IMR-90 (cell line): ENCODE measurements at regions not wholly inside any gene's neighbourhood (a gene's known extent, or its start where the extent isn't known, plus 50 kb on each side); places are given as distances from the start of the nearest gene placed in this dataset.

ENCODE experiments used
- ATAC-seq: fragments of 200-7000 bp; cut with Tn5 transposase; 2 replicates; pipeline ENCODE4 v1.9.1; 2020; ENCODE audit warnings: low read depth, mild to moderate bottlenecking, moderate library complexity
- BruUV-seq: library from RNA; stranded (reverse); fragments of 400-500 nt; replicated peaks from 2 replicates; lab custom pipeline; 2021; lab: Mats Ljungman, UMichigan
- CTCF ChIA-PET: fragments of 300-600 bp; formaldehyde crosslinking; extraction: SDS; loops from one replicate; lab custom pipeline; 2021; ENCODE audit warnings: antibody characterized with exemption; lab: Yijun Ruan, JAX
- POLR2A ChIA-PET: fragments of 300-600 bp; sonication (Branson Sonifier 250); formaldehyde crosslinking; loops from one replicate; lab custom pipeline; 2022; ENCODE audit warnings: antibody characterized with exemption; ENCODE audit not compliant: unreplicated experiment; lab: Charles Lee
- DNase-seq: peaks from one replicate; pipeline ENCODE4 v3.0.0; 2013
- H2AFZ ChIP-seq: replicated peaks from 2 replicates; pipeline ENCODE3; 2013; ENCODE audit warnings: low read length, mild to moderate bottlenecking; ENCODE audit not compliant: poor library complexity
- H2AK5ac ChIP-seq: 2 replicates; pipeline ENCODE4 v1.6.1; 2013; ENCODE audit warnings: low read depth, low read length, inconsistent platforms
- H2AK9ac ChIP-seq: replicated peaks from 2 replicates; pipeline ENCODE3; 2013; ENCODE audit warnings: mild to moderate bottlenecking, low read depth, low read length, moderate library complexity; ENCODE audit not compliant: poor library complexity
- H2BK120ac ChIP-seq: 2 replicates; pipeline ENCODE4 v1.6.1; 2013; ENCODE audit warnings: low read depth, low read length, inconsistent platforms
- H2BK15ac ChIP-seq: 3 replicates; pipeline ENCODE4 v1.6.1; 2013; ENCODE audit warnings: low read depth, low read length, inconsistent platforms
- H2BK20ac ChIP-seq: 2 replicates; pipeline ENCODE4 v1.6.1; 2013; ENCODE audit warnings: low read depth, mild to moderate bottlenecking, inconsistent platforms, low read length, moderate library complexity
- H2BK5ac ChIP-seq: 2 replicates; pipeline ENCODE4 v1.6.1; 2013; ENCODE audit warnings: mild to moderate bottlenecking, low read depth, low read length, inconsistent platforms; ENCODE audit not compliant: poor library complexity, severe bottlenecking
- H3K14ac ChIP-seq: replicated peaks from 2 replicates; pipeline ENCODE4 v1.6.1; 2013; ENCODE audit warnings: low read depth, low read length, inconsistent platforms
- H3K18ac ChIP-seq: 2 replicates; pipeline ENCODE4 v1.6.1; 2013; ENCODE audit warnings: low read depth, low read length, control low read depth
- H3K23ac ChIP-seq: 2 replicates; pipeline ENCODE4 v1.6.1; 2013; ENCODE audit warnings: low read depth, low read length, inconsistent platforms
- H3K27ac ChIP-seq: 2 replicates; pipeline ENCODE4 v1.5.1; 2013; ENCODE audit warnings: mild to moderate bottlenecking, control low read depth, low read length; ENCODE audit not compliant: insufficient read depth
- H3K27me3 ChIP-seq: 2 replicates; pipeline ENCODE4 v1.6.1; 2013; ENCODE audit warnings: low read length; ENCODE audit not compliant: control insufficient read depth, insufficient read depth
- H3K36me3 ChIP-seq: 2 replicates; pipeline ENCODE4 v1.6.1; 2013; ENCODE audit warnings: low read length, mixed read lengths; ENCODE audit not compliant: control insufficient read depth, insufficient read depth
- H3K4ac ChIP-seq: 2 replicates; pipeline ENCODE4 v1.6.1; 2013; ENCODE audit warnings: low read depth, low read length, inconsistent platforms
- H3K4me1 ChIP-seq: 2 replicates; pipeline ENCODE4 v1.6.1; 2013; ENCODE audit warnings: low read length, mixed read lengths; ENCODE audit not compliant: control insufficient read depth, insufficient read depth
- H3K4me2 ChIP-seq: 2 replicates; pipeline ENCODE4 v1.6.1; 2013; ENCODE audit warnings: low read depth, mild to moderate bottlenecking, control low read depth, low read length, moderate library complexity
- H3K4me3 ChIP-seq: 2 replicates; pipeline ENCODE4 v1.5.1; 2013; ENCODE audit warnings: low read depth, mild to moderate bottlenecking, control low read depth, low read length, moderate library complexity; ENCODE audit not compliant: insufficient read depth
- H3K56ac ChIP-seq: 2 replicates; pipeline ENCODE4 v1.6.1; 2013; ENCODE audit warnings: low read length, inconsistent platforms; ENCODE audit not compliant: insufficient read depth; ENCODE audit errors: extremely low read depth
- H3K79me1 ChIP-seq, 2 experiments: 2 replicates each; pipeline ENCODE4 v1.6.1; 2013; ENCODE audit warnings: low read length in 2 of 2, inconsistent platforms in 1 of 2, low read depth in 1 of 2
- H3K9ac ChIP-seq: 2 replicates; pipeline ENCODE4 v1.6.1; 2013; ENCODE audit warnings: low read depth, low read length, control low read depth
- H3K9me1 ChIP-seq: 2 replicates; pipeline ENCODE4 v1.6.1; 2013; ENCODE audit warnings: low read length, inconsistent platforms; ENCODE audit not compliant: insufficient read depth
- H3K9me3 ChIP-seq: 2 replicates; pipeline ENCODE4 v1.6.1; 2013; ENCODE audit warnings: low read length; ENCODE audit not compliant: control insufficient read depth, insufficient read depth
- H4K20me1 ChIP-seq: 2 replicates; pipeline ENCODE4 v1.6.1; 2013; ENCODE audit warnings: low read length, inconsistent platforms; ENCODE audit not compliant: insufficient read depth
- H4K5ac ChIP-seq: 2 replicates; pipeline ENCODE4 v1.6.1; 2013; ENCODE audit warnings: mild to moderate bottlenecking, low read depth, low read length, control low read depth
- H4K8ac ChIP-seq, 2 experiments: 2 replicates each; pipeline ENCODE4 v1.6.1; 2013; ENCODE audit warnings: low read depth in 2 of 2, low read length in 2 of 2, control low read depth in 1 of 2, inconsistent platforms in 1 of 2
- H4K91ac ChIP-seq: 2 replicates; pipeline ENCODE4 v1.6.1; 2013; ENCODE audit warnings: low read depth, low read length, inconsistent platforms; ENCODE audit not compliant: insufficient read depth
- MXI1 ChIP-seq: IDR thresholded peaks from 2 replicates; pipeline ENCODE4 v1.6.1; 2012; ENCODE audit warnings: low read depth, mild to moderate bottlenecking, low read length, moderate library complexity, borderline replicate concordance
- NFE2L2 ChIP-seq: fragments of 150-350 bp; IDR thresholded peaks from 2 replicates; pipeline ENCODE4 v1.6.1; 2016; ENCODE audit warnings: low read depth, mild to moderate bottlenecking, low read length
- WGBS, 2 experiments: methylation state at CpG; one replicate each; pipeline versions ENCODE4 v1.1.5 to v1.1.7; 2013; ENCODE audit warnings: missing lambda C conversion rate in 2 of 2; ENCODE audit not compliant: insufficient read length in 1 of 2; ENCODE audit errors: extremely low coverage in 2 of 2; 5-methylcytosine and 5-hydroxymethylcytosine counted together
- dilution Hi-C: fragments of 300-500 bp; cut with HindIII; formaldehyde crosslinking; loops from one replicate; pipeline ENCODE4 v1.14.3; 2018; ENCODE audit warnings: low sequenced_read_pairs; ENCODE audit not compliant: unreplicated experiment
- in situ Hi-C: fragments of 300-500 bp; cut with MboI; formaldehyde crosslinking; loops from 3 replicates; pipeline ENCODE4 v1.14.3; 2019; ENCODE audit warnings: low sequenced_read_pairs, inconsistent platforms, mixed read lengths
- intact Hi-C: fragments of 100-400 bp; cut with micrococcal nuclease; formaldehyde crosslinking; loops from 2 replicates; pipeline ENCODE4 v1.10.0; 2022

DNA sequence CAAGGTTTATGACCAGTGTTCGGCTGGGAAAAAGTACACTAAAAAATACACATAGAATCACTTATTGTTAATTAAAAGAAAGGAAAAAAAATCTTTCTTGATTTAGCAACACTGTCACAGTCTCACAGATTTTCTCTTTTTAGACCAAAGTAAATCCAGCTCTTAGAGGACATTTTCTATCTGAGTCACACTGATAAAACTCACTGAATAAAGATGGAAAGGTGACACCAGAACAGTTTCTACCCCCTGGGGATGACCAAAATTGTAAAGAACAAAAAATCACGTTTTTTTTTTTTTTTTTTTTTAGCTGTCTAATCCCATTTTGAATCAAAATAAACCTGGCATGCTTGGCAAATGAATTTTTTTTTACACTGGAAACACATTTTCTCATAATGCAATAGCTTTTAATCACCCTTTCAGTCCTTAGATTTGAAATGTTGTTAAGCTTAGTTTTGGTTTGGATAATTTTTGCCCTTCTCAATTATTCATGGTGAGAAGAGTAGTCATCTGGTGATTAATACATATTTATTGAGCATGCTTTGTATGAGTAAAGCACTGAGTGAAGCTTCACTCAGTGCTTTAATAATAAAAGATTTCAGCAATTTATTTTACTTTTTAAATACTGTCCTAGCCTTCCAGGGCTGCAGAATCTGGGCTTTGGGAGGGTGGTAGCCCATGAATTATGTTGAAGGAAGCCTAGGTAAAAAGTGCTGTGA, 886.3 kb downstream of the SLC4A3 start:
- Histone ChIP-seq H2AK5ac (peak overlapping the region; percentile 83; the same call in 1 of the 2 replicates), H3K36me3 (no peaks in the 10 kb centered on the region), H3K14ac (peak overlapping the region; percentile 78), H3K9ac (no peak overlapping the region; the same call in 1 of the 2 replicates), H4K5ac (peak overlapping the region; percentile 89; the same call in 1 of the 2 replicates), H3K4me1 (peaks cover 19% of the 10 kb centered on the region), H3K79me1 (no peaks in the 10 kb centered on the region), H2AFZ (no peak overlapping the region), H2BK15ac (peak overlapping the region; percentile 69), H3K4me2 (no peak overlapping the region), H2BK20ac (peak overlapping the region; percentile 100), H2AK9ac (no peak overlapping the region), H3K9me3 (no peaks in the 10 kb centered on the region), H3K56ac (peak overlapping the region; percentile 98), H2BK5ac (peak overlapping the region; percentile 99), H3K27ac (0 out of 2 replicates have a peak overlapping the region, but pooled peaks have one; percentile 17), H2BK120ac (peak overlapping the region; percentile 100), H3K27me3 (no peaks in the 10 kb centered on the region), H3K4me3 (no peak overlapping the region), H3K18ac (peak overlapping the region; percentile 100; the same call in 1 of the 2 replicates), H4K91ac (peak overlapping the region; percentile 100), H4K8ac (peak overlapping the region; percentile 99), H4K20me1 (no peaks in the 10 kb centered on the region), H3K23ac (peak overlapping the region; percentile 35; the same call in 1 of the 2 replicates), H3K9me1 (peaks cover 11% of the 10 kb centered on the region), H3K4ac (peak overlapping the region; percentile 81)
- in situ Hi-C loops = no loop called here
- ChIA-PET POLR2A (interaction anchor here (0.5 to 0.6 kb wide), 2 partner anchors 144 to 1017 kb away, joined by 4 read pairs; no protein-coding TSS in a partner anchor), CTCF (interaction anchor here (0.6 to 1.4 kb wide), 3 partner anchors 13 to 1058 kb away, joined by 3 to 4 read pairs (median 3); no protein-coding TSS in a partner anchor)
- intact Hi-C loops = loop anchor here (5.0 kb wide), 1 partner anchor 286 kb away; no protein-coding TSS in a partner anchor
- ATAC-seq = no peak
- dilution Hi-C loops = no loop called here
- BruUV-seq = no TSS peak
- TF ChIP-seq MXI1 = no peak
- TF ChIP-seq NFE2L2 = no peak
- WGBS, 2 experiments = no CpG with 5 or more reads among the region's 2 CpGs
- DNase-seq = peak; percentile 20
